K562 (cell line): ENCODE measurements at regions not wholly inside any gene's neighbourhood (a gene's known extent, or its start where the extent isn't known, plus 50 kb on each side); places are given as distances from the start of the nearest gene placed in this dataset.

Experiments
- ATAC-seq: fragments of 200-7000 bp; cut with Tn5 transposase; 3 replicates; pipeline ENCODE4 v1.9.1; 2020; ENCODE audit warnings: moderate library complexity
- BruUV-seq: library from RNA; stranded (reverse); fragments of 400-500 nt; replicated peaks from 2 replicates; lab custom pipeline; 2021; lab: Mats Ljungman, UMichigan
- CTCF ChIA-PET: fragments of 300-600 bp; formaldehyde crosslinking; extraction: SDS; loops from one replicate; lab custom pipeline; 2021; ENCODE audit warnings: low intra/inter-chr PET ratio; lab: Yijun Ruan, JAX
- POLR2A ChIA-PET: fragments of 300-600, 350-650 bp; sonication (Branson Sonifier 250); formaldehyde crosslinking; extraction: SDS; loops from one replicate; lab custom pipeline; 2021; ENCODE audit warnings: antibody characterized with exemption, inconsistent platforms; lab: Yijun Ruan, JAX
- DNase-seq, 4 experiments: peaks; one replicate each; pipeline versions ENCODE4 v3.0.0 to v3.0.0-alpha.2; 2011 to 2018; ENCODE audit warnings: low spot score in 3 of 4, mixed read lengths in 3 of 4; ENCODE audit errors: extremely low read depth in 1 of 4
- FAIRE-seq: peaks from 2 replicates; lab custom pipeline; 2011; peaks lifted over from hg19 to GRCh38; lab: Jason Lieb, UNC
- H2AFZ ChIP-seq: 2 replicates; pipeline ENCODE4 v1.6.0; 2011; ENCODE audit warnings: low read depth, low read length, control low read depth, inconsistent platforms
- H3K27ac ChIP-seq: fragments of 200-600 bp; 3 replicates; pipeline ENCODE4 v1.8.0; 2011; ENCODE audit warnings: low read depth, mild to moderate bottlenecking, control low read depth, inconsistent platforms, low read length, moderate library complexity, mixed read lengths; ENCODE audit errors: extremely low read depth
- H3K27me3 ChIP-seq, 2 experiments: fragments of 300-600 bp in 1 of 2; 2 replicates in 1 of 2; 3 replicates in 1 of 2; pipeline versions ENCODE4 v1.6.0 to v1.8.0; 2011; ENCODE audit warnings: inconsistent platforms in 2 of 2, low read length in 2 of 2, mild to moderate bottlenecking in 1 of 2, mixed read lengths in 1 of 2, moderate library complexity in 1 of 2; ENCODE audit not compliant: control insufficient read depth in 2 of 2, insufficient read depth in 2 of 2
- H3K36me3 ChIP-seq: fragments of 300-600 bp; 3 replicates; pipeline ENCODE4 v1.8.0; 2011; ENCODE audit warnings: mild to moderate bottlenecking, low read length, inconsistent platforms; ENCODE audit not compliant: control insufficient read depth, insufficient read depth
- H3K4me1 ChIP-seq, 2 experiments: fragments of 200-600 bp in 1 of 2; replicated peaks in 1 of 2; 2 replicates in 1 of 2; 3 replicates in 1 of 2; pipeline versions ENCODE4 v1.5.1 to v1.8.0; 2011; ENCODE audit warnings: inconsistent platforms in 2 of 2, low read length in 2 of 2, mild to moderate bottlenecking in 1 of 2, mixed read lengths in 1 of 2, moderate library complexity in 1 of 2; ENCODE audit not compliant: control insufficient read depth in 2 of 2, insufficient read depth in 2 of 2
- H3K4me2 ChIP-seq: 2 replicates; pipeline ENCODE4 v1.6.1; 2011; ENCODE audit warnings: low read length, control low read depth, inconsistent platforms, mixed read lengths; ENCODE audit not compliant: insufficient read depth
- H3K4me3 ChIP-seq: fragments of 200-600 bp; sonication (generic), shearing (Covaris generic); 2 replicates; pipeline ENCODE4 v1.5.1; 2016; ENCODE audit warnings: control low read depth, inconsistent platforms
- H3K79me2 ChIP-seq: fragments of 200-600 bp; 3 replicates; pipeline ENCODE4 v1.8.0; 2011; ENCODE audit warnings: low read length, inconsistent platforms; ENCODE audit not compliant: control insufficient read depth, insufficient read depth
- H3K9ac ChIP-seq, 2 experiments: 2 replicates each; pipeline versions ENCODE4 v1.6.0 to v1.6.1; 2011; ENCODE audit warnings: low read depth in 2 of 2, low read length in 2 of 2, control low read depth in 1 of 2, inconsistent platforms in 1 of 2, mild to moderate bottlenecking in 1 of 2, mixed read lengths in 1 of 2; ENCODE audit not compliant: insufficient read depth in 1 of 2
- H3K9me1 ChIP-seq: one replicate; pipeline ENCODE4 v1.6.0; 2011; ENCODE audit warnings: inconsistent platforms, mild to moderate bottlenecking, low read length, moderate library complexity; ENCODE audit not compliant: control insufficient read depth, insufficient read depth
- H3K9me3 ChIP-seq: replicated peaks from 2 replicates; pipeline ENCODE4 v1.5.1; 2011; ENCODE audit warnings: low read depth, low read length, inconsistent platforms; ENCODE audit not compliant: control insufficient read depth, insufficient read depth
- H4K20me1 ChIP-seq: replicated peaks from 2 replicates; pipeline ENCODE4 v1.6.1; 2011; ENCODE audit warnings: low read length, inconsistent platforms, mixed read lengths; ENCODE audit not compliant: control insufficient read depth, insufficient read depth
- CBFA2T3 ChIP-seq: fragments of 450-650 bp; IDR thresholded peaks from 2 replicates; pipeline ENCODE4 v1.6.1; 2017
- MEIS2 ChIP-seq: fragments of 450-650 bp; IDR thresholded peaks from 2 replicates; pipeline ENCODE4 v1.6.1; 2014; ENCODE audit warnings: mild to moderate bottlenecking; ENCODE audit not compliant: partially characterized antibody
- U2AF1 ChIP-seq: fragments of 200-400 bp; formaldehyde crosslinking; optimal IDR thresholded peaks from 2 replicates; pipeline ENCODE3; 2017; ENCODE audit warnings: mild to moderate bottlenecking, low read depth, low read length, moderate library complexity
- ZFP30 ChIP-seq: fragments of 250-450 bp; sonication (Bioruptor Pico); IDR thresholded peaks from 2 replicates; pipeline ENCODE4 v1.8.0; 2022; ENCODE audit warnings: moderate library complexity, mild to moderate bottlenecking, inconsistent platforms, borderline replicate concordance
- WGBS: fragments of 100-300 bp; shearing (Covaris generic); methylation state at CpG from one replicate; pipeline ENCODE4 v1.1.6; 2016; ENCODE audit warnings: low coverage, mixed read lengths; ENCODE audit not compliant: insufficient coverage; ENCODE audit errors: missing lambda C conversion rate; 5-methylcytosine and 5-hydroxymethylcytosine counted together
- in situ Hi-C: fragments of 300-500 bp; cut with MboI; formaldehyde crosslinking; loops from 4 replicates; pipeline ENCODE4 v1.15.0; 2018; ENCODE audit warnings: inconsistent platforms, mixed read lengths
- intact Hi-C: fragments of 100-400 bp; cut with micrococcal nuclease; formaldehyde crosslinking; loops from 2 replicates; pipeline ENCODE4 v1.14.2; 2022
- TF ChIP-seq, protein P1 (sequence below): sonication (generic); formaldehyde crosslinking; IDR thresholded peaks from 2 replicates; pipeline ENCODE4 v1.8.0; 2023; ENCODE audit warnings: mild to moderate bottlenecking, missing genetic modification reagents
- TF ChIP-seq, protein P2 (sequence below): fragments of 450-650 bp; formaldehyde crosslinking; IDR thresholded peaks from 2 replicates; pipeline ENCODE4 v1.4.0; 2020; ENCODE audit warnings: mild to moderate bottlenecking, moderate library complexity
- TF ChIP-seq, protein P3 (sequence below): fragments of 450-650 bp; IDR thresholded peaks from 2 replicates; pipeline ENCODE4 v1.6.1; 2018; ENCODE audit not compliant: partially characterized antibody

DNA sequence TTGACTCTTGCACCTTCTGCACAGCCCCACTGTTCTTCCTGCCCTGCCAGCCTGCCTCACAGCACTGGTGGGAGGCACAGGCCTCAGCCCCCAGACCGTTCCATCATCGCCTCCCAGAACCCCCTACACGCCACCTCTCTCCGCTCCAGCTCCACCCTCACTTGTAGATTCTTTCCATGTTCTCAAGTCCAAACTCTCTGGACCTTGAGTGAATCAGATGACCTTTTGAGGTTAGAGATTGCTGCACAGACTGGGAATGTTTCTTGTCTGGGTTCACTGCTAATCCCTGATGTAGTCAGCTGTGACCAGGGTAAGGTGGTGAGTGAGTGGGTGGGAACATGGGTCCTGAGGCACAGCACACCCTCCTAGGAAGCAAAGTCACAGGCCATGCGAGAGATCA lies 272.4 kb downstream of the IRF8 start:
- Histone ChIP-seq H3K4me3 (no peak overlapping the region), H3K36me3 (no peaks in the 10 kb centered on the region), H3K9ac (no peak overlapping the region), H3K9me1 (no peaks in the 10 kb centered on the region), H2AFZ (no peak overlapping the region), H3K9me3 (no peaks in the 10 kb centered on the region), H3K27ac (no peak overlapping the region), H3K4me1 (no peaks in the 10 kb centered on the region), H3K79me2 (no peaks in the 10 kb centered on the region), H3K4me2 (no peak overlapping the region), H3K27me3 (peaks cover 0 to 6% of the 10 kb centered on the region in 2 experiments; a peak in 1 of 5 replicates), H4K20me1 (no peaks in the 10 kb centered on the region)
- TF ChIP-seq, protein P1, sequence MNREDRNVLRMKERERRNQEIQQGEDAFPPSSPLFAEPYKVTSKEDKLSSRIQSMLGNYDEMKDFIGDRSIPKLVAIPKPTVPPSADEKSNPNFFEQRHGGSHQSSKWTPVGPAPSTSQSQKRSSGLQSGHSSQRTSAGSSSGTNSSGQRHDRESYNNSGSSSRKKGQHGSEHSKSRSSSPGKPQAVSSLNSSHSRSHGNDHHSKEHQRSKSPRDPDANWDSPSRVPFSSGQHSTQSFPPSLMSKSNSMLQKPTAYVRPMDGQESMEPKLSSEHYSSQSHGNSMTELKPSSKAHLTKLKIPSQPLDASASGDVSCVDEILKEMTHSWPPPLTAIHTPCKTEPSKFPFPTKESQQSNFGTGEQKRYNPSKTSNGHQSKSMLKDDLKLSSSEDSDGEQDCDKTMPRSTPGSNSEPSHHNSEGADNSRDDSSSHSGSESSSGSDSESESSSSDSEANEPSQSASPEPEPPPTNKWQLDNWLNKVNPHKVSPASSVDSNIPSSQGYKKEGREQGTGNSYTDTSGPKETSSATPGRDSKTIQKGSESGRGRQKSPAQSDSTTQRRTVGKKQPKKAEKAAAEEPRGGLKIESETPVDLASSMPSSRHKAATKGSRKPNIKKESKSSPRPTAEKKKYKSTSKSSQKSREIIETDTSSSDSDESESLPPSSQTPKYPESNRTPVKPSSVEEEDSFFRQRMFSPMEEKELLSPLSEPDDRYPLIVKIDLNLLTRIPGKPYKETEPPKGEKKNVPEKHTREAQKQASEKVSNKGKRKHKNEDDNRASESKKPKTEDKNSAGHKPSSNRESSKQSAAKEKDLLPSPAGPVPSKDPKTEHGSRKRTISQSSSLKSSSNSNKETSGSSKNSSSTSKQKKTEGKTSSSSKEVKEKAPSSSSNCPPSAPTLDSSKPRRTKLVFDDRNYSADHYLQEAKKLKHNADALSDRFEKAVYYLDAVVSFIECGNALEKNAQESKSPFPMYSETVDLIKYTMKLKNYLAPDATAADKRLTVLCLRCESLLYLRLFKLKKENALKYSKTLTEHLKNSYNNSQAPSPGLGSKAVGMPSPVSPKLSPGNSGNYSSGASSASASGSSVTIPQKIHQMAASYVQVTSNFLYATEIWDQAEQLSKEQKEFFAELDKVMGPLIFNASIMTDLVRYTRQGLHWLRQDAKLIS (CRISPR knock-in tag): no peak
- CTCF ChIA-PET: no interaction called here
- FAIRE-seq (no peak), ATAC-seq (no peak), DNase-seq (no peak)
- POLR2A ChIA-PET: no interaction called here
- no TSS peak for BruUV-seq
- 2% methylated on average over 5 of the region's 5 CpGs for WGBS
- intact Hi-C loops (no loop called here), in situ Hi-C loops (no loop called here)

DNA sequence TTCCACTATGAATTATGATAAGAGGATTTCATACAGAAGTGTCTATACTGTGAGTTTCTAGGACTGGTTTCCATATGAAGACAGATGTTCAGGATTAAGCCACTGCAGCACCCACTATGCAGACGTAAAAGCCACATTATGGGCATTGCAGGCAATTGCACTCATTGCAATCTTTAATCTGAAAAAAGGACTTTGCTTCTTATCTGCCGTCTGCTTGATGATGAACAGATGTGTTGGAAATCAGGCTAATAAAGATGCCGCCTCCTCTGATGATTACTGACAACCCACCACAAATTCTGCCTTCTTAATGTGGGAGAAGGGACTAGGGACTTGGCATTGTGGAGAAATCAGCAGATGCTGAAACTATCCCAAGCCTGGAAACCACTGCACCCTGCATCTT lies 276.9 kb downstream of the IRF8 start:
- CTCF ChIA-PET: no interaction called here
- H3K79me2 ChIP-seq: no peaks in the 10 kb centered on the region
- no peaks in the 10 kb centered on the region for H4K20me1 ChIP-seq
- no peak overlapping the region for H3K27ac ChIP-seq
- H3K4me2 ChIP-seq: no peak overlapping the region
- 7% methylated on average over 3 of the region's 3 CpGs for WGBS
- no peak overlapping the region for H3K4me3 ChIP-seq
- no peaks in the 10 kb centered on the region for H3K36me3 ChIP-seq
- BruUV-seq: no TSS peak
- DNase-seq (no peak), ATAC-seq (no peak), FAIRE-seq (no peak)
- no peaks in the 10 kb centered on the region for H3K4me1 ChIP-seq
- no peak overlapping the region for H3K9ac ChIP-seq
- POLR2A ChIA-PET: no interaction called here
- intact Hi-C loops (no loop called here), in situ Hi-C loops (no loop called here)
- H2AFZ ChIP-seq: no peak overlapping the region
- H3K27me3 ChIP-seq: no peaks in the 10 kb centered on the region
- H3K9me1 ChIP-seq: no peaks in the 10 kb centered on the region
- H3K9me3 ChIP-seq: no peaks in the 10 kb centered on the region
- no peak for TF ChIP-seq CBFA2T3
- no peak for TF ChIP-seq U2AF1
- TF ChIP-seq ZFP30 (CRISPR knock-in tag): no peak
- no peak for TF ChIP-seq MEIS2
- TF ChIP-seq, protein P2, sequence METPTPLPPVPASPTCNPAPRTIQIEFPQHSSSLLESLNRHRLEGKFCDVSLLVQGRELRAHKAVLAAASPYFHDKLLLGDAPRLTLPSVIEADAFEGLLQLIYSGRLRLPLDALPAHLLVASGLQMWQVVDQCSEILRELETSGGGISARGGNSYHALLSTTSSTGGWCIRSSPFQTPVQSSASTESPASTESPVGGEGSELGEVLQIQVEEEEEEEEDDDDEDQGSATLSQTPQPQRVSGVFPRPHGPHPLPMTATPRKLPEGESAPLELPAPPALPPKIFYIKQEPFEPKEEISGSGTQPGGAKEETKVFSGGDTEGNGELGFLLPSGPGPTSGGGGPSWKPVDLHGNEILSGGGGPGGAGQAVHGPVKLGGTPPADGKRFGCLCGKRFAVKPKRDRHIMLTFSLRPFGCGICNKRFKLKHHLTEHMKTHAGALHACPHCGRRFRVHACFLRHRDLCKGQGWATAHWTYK (CRISPR knock-in tag): no peak
- TF ChIP-seq, protein P3, sequence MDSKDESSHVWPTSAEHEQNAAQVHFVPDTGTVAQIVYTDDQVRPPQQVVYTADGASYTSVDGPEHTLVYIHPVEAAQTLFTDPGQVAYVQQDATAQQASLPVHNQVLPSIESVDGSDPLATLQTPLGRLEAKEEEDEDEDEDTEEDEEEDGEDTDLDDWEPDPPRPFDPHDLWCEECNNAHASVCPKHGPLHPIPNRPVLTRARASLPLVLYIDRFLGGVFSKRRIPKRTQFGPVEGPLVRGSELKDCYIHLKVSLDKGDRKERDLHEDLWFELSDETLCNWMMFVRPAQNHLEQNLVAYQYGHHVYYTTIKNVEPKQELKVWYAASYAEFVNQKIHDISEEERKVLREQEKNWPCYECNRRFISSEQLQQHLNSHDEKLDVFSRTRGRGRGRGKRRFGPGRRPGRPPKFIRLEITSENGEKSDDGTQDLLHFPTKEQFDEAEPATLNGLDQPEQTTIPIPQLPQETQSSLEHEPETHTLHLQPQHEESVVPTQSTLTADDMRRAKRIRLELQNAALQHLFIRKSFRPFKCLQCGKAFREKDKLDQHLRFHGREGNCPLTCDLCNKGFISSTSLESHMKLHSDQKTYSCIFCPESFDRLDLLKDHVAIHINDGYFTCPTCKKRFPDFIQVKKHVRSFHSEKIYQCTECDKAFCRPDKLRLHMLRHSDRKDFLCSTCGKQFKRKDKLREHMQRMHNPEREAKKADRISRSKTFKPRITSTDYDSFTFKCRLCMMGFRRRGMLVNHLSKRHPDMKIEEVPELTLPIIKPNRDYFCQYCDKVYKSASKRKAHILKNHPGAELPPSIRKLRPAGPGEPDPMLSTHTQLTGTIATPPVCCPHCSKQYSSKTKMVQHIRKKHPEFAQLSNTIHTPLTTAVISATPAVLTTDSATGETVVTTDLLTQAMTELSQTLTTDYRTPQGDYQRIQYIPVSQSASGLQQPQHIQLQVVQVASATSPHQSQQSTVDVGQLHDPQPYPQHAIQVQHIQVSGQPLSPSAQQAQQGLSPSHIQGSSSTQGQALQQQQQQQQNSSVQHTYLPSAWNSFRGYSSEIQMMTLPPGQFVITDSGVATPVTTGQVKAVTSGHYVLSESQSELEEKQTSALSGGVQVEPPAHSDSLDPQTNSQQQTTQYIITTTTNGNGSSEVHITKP: no peak
